Astrocyte (in vitro differentiated cells and primary cell): ENCODE measurements at regions not wholly inside any gene's neighbourhood (a gene's known extent, or its start where the extent isn't known, plus 50 kb on each side); places are given as distances from the start of the nearest gene placed in this dataset.

Experiments
- DNase-seq: peaks from one replicate; pipeline ENCODE4 v3.0.0-alpha.2; 2010; ENCODE audit warnings: low read depth
- FAIRE-seq: peaks from 2 replicates; lab custom pipeline; 2011; peaks lifted over from hg19 to GRCh38; lab: Jason Lieb, UNC
- H2AFZ ChIP-seq: 2 replicates; pipeline ENCODE4 v1.6.0; 2012; ENCODE audit warnings: low read depth, low read length, inconsistent platforms
- H3K27ac ChIP-seq: 2 replicates; pipeline ENCODE4 v1.5.1; 2011; ENCODE audit warnings: low read depth, low read length, inconsistent platforms
- H3K27me3 ChIP-seq: 2 replicates; pipeline ENCODE4 v1.6.0; 2011; ENCODE audit warnings: low read length, inconsistent platforms; ENCODE audit not compliant: insufficient read depth
- H3K36me3 ChIP-seq: 2 replicates; pipeline ENCODE4 v1.5.1; 2011; ENCODE audit warnings: low read length, inconsistent platforms; ENCODE audit not compliant: insufficient read depth
- H3K4me1 ChIP-seq: 2 replicates; pipeline ENCODE4 v1.5.1; 2011; ENCODE audit warnings: low read length, inconsistent platforms; ENCODE audit not compliant: insufficient read depth
- H3K4me2 ChIP-seq: 2 replicates; pipeline ENCODE4 v1.6.0; 2012; ENCODE audit warnings: low read length, inconsistent platforms
- H3K4me3 ChIP-seq: 2 replicates; pipeline ENCODE4 v1.5.1; 2011; ENCODE audit warnings: low read depth, mild to moderate bottlenecking, low read length, inconsistent platforms; ENCODE audit not compliant: insufficient read depth
- H3K79me2 ChIP-seq: 2 replicates; pipeline ENCODE4 v1.6.0; 2012; ENCODE audit warnings: mild to moderate bottlenecking, low read length, inconsistent platforms; ENCODE audit not compliant: insufficient read depth
- H3K9ac ChIP-seq: 2 replicates; pipeline ENCODE4 v1.6.0; 2012; ENCODE audit warnings: mild to moderate bottlenecking, low read length, inconsistent platforms
- H3K9me3 ChIP-seq: 2 replicates; pipeline ENCODE4 v1.5.1; 2012; ENCODE audit warnings: low read depth, mild to moderate bottlenecking, low read length, inconsistent platforms; ENCODE audit not compliant: insufficient read depth
- H4K20me1 ChIP-seq: 2 replicates; pipeline ENCODE4 v1.6.0; 2012; ENCODE audit warnings: low read length, inconsistent platforms; ENCODE audit not compliant: insufficient read depth
- H3K27ac Mint-ChIP-seq: one replicate; pipeline ENCODE4 v1.8.0; 2021; ENCODE audit warnings: mild to moderate bottlenecking, mixed read lengths; ENCODE audit not compliant: unreplicated experiment
- H3K27me3 Mint-ChIP-seq: one replicate; pipeline ENCODE4 v1.8.0; 2021; ENCODE audit warnings: low read depth, mixed read lengths; ENCODE audit not compliant: unreplicated experiment
- H3K36me3 Mint-ChIP-seq: one replicate; pipeline ENCODE4 v1.8.0; 2021; ENCODE audit warnings: low read depth, mixed read lengths; ENCODE audit not compliant: unreplicated experiment
- H3K4me1 Mint-ChIP-seq: one replicate; pipeline ENCODE4 v1.8.0; 2021; ENCODE audit warnings: low read depth, mixed read lengths; ENCODE audit not compliant: unreplicated experiment
- H3K4me3 Mint-ChIP-seq: one replicate; pipeline ENCODE4 v1.8.0; 2021; ENCODE audit warnings: mild to moderate bottlenecking, moderate library complexity, mixed read lengths; ENCODE audit not compliant: unreplicated experiment
- H3K9me3 Mint-ChIP-seq: one replicate; pipeline ENCODE4 v1.8.0; 2021; ENCODE audit warnings: mild to moderate bottlenecking, mixed read lengths; ENCODE audit not compliant: unreplicated experiment
- CTCF ChIP-seq: IDR thresholded peaks from 2 replicates; pipeline ENCODE4 v1.5.1; 2011; ENCODE audit warnings: low read depth, mild to moderate bottlenecking, inconsistent platforms, low read length, moderate library complexity; ENCODE audit not compliant: insufficient read depth
- EZH2 ChIP-seq: IDR thresholded peaks from 2 replicates; pipeline ENCODE4 v1.6.1; 2012; ENCODE audit warnings: mild to moderate bottlenecking, low read length, inconsistent platforms; ENCODE audit not compliant: insufficient read depth

- Mint-ChIP-seq H3K4me1 (no peaks in the 10 kb centered on the region), H3K4me3 (no peak overlapping the region), H3K36me3 (no peaks in the 10 kb centered on the region), H3K27ac (no peak overlapping the region), H3K9me3 (peaks cover 7% of the 10 kb centered on the region), H3K27me3 (no peaks in the 10 kb centered on the region)
- H3K4me2 ChIP-seq = no peak overlapping the region
- no peak overlapping the region for H3K27ac ChIP-seq
- no peak for TF ChIP-seq CTCF
- no peak for TF ChIP-seq EZH2
- FAIRE-seq (no peak), DNase-seq (no peak)
- no peaks in the 10 kb centered on the region for H3K9me3 ChIP-seq
- no peaks in the 10 kb centered on the region for H3K27me3 ChIP-seq
- H3K36me3 ChIP-seq = no peaks in the 10 kb centered on the region
- no peak overlapping the region for H2AFZ ChIP-seq
- no peak overlapping the region for H3K9ac ChIP-seq
- H3K4me3 ChIP-seq = no peak overlapping the region
- no peaks in the 10 kb centered on the region for H3K4me1 ChIP-seq
- no peaks in the 10 kb centered on the region for H4K20me1 ChIP-seq
- no peaks in the 10 kb centered on the region for H3K79me2 ChIP-seq
Observed at GRCh38 chr6:85744433-85744970, 101.8 kb upstream of the SYNCRIP start.

GRCh38 chr6:85726206-85726605 lies 83.5 kb upstream of the SYNCRIP start:
- Mint-ChIP-seq H3K4me1 (no peaks in the 10 kb centered on the region), H3K9me3 (no peaks in the 10 kb centered on the region), H3K36me3 (no peaks in the 10 kb centered on the region), H3K4me3 (no peak overlapping the region), H3K27me3 (no peaks in the 10 kb centered on the region), H3K27ac (no peak overlapping the region)
- H3K27me3 ChIP-seq = no peaks in the 10 kb centered on the region
- no peak overlapping the region for H3K27ac ChIP-seq
- H4K20me1 ChIP-seq = no peaks in the 10 kb centered on the region
- H3K9me3 ChIP-seq = peaks cover 4% of the 10 kb centered on the region
- no peaks in the 10 kb centered on the region for H3K79me2 ChIP-seq
- FAIRE-seq (no peak), DNase-seq (no peak)
- no peak overlapping the region for H2AFZ ChIP-seq
- H3K9ac ChIP-seq = no peak overlapping the region
- H3K4me1 ChIP-seq = no peaks in the 10 kb centered on the region
- H3K4me3 ChIP-seq = no peak overlapping the region
- H3K36me3 ChIP-seq = no peaks in the 10 kb centered on the region
- H3K4me2 ChIP-seq = no peak overlapping the region
- TF ChIP-seq EZH2 (no peak), CTCF (no peak)

- no peaks in the 10 kb centered on the region for H3K36me3 ChIP-seq
Observed at GRCh38 chr6:85715797-85716196, 73.1 kb upstream of the SYNCRIP start.

More at GRCh38 chr6:85715797-85716196, 73.1 kb upstream of the SYNCRIP start:
- H3K4me3 ChIP-seq = no peak overlapping the region
- Mint-ChIP-seq H3K27me3 (no peaks in the 10 kb centered on the region), H3K9me3 (peaks cover 7% of the 10 kb centered on the region), H3K36me3 (no peaks in the 10 kb centered on the region), H3K4me1 (no peaks in the 10 kb centered on the region), H3K27ac (no peak overlapping the region), H3K4me3 (no peak overlapping the region)
- no peak overlapping the region for H3K4me2 ChIP-seq
- no peak overlapping the region for H3K27ac ChIP-seq
- H4K20me1 ChIP-seq = no peaks in the 10 kb centered on the region
- peaks cover 3% of the 10 kb centered on the region for H3K9me3 ChIP-seq
- H2AFZ ChIP-seq = no peak overlapping the region
- H3K79me2 ChIP-seq = no peaks in the 10 kb centered on the region
- H3K9ac ChIP-seq = no peak overlapping the region
- no peak for DNase-seq
- TF ChIP-seq CTCF (no peak), EZH2 (no peak)
- H3K4me1 ChIP-seq = no peaks in the 10 kb centered on the region
- H3K27me3 ChIP-seq = no peaks in the 10 kb centered on the region
- no peak for FAIRE-seq
